Progenitor cell of endocrine pancreas (in vitro differentiated cells): ENCODE measurements at regions not wholly inside any gene's neighbourhood (a gene's known extent, or its start where the extent isn't known, plus 50 kb on each side); places are given as distances from the start of the nearest gene placed in this dataset.
"Not testable (repeated sequence)": the region's sequence is repeated elsewhere in the genome, so short reads cannot be mapped to it uniquely, and the experiment has no call there.

Experiments used
- DNase-seq: peaks from one replicate; pipeline ENCODE4 v3.0.0; 2021; ENCODE audit warnings: low spot score; ENCODE audit not compliant: unreplicated experiment
- H3K27ac Mint-ChIP-seq: 2 replicates; pipeline ENCODE4 v1.8.0; 2021; ENCODE audit warnings: mild to moderate bottlenecking, moderate library complexity, mixed read lengths
- H3K27me3 Mint-ChIP-seq: 2 replicates; pipeline ENCODE4 v1.8.0; 2021; ENCODE audit warnings: mixed read lengths
- H3K36me3 Mint-ChIP-seq: 2 replicates; pipeline ENCODE4 v1.8.0; 2022; ENCODE audit warnings: mixed read lengths; ENCODE audit not compliant: insufficient read depth
- H3K4me1 Mint-ChIP-seq: 2 replicates; pipeline ENCODE4 v1.8.0; 2021; ENCODE audit warnings: low read depth, mixed read lengths
- H3K4me3 Mint-ChIP-seq: 2 replicates; pipeline ENCODE4 v1.8.0; 2021; ENCODE audit warnings: low read depth, mild to moderate bottlenecking, moderate library complexity, mixed read lengths
- H3K9me3 Mint-ChIP-seq: 2 replicates; pipeline ENCODE4 v1.8.0; 2021; ENCODE audit warnings: low read depth, mixed read lengths
- TF ChIP-seq, protein P1 (sequence below): fragments of 200-600 bp; sonication (generic); IDR thresholded peaks from one replicate; pipeline ENCODE4 v1.5.0; 2021; ENCODE audit warnings: antibody characterized with exemption, mild to moderate bottlenecking; ENCODE audit not compliant: unreplicated experiment

DNA sequence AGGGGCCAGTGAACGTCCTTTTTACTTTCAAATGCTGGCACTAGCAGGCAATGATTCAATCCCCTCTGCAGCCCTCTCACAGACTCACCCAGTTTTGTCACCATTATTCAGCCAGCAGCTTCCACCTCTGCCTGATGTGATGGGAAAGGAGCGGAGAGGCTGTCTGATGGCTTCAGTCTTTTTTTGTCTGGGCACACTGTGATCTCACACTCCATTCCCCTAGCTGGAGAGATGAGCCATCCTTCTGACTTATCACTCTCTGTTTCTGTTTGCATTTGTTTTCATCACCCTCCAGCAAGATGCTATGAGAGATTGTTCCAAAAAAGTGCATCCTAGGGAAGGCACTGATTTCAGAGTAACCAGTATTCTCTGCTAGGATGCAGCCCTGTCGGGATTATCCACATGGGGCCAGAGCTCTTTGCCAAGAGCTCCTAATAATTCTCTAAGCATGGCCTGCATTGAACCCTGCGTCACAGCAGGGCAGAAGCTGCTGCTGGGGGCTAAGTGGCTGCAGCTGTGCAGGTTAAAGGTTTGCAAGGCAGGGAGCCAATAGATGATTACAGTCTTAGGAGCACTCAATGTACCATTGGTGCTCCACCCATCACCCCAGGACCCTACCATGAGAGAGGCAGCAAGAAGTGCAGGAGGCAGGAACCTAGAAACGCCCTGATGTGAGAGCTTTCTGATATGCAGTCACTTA is 236.1 kb upstream of the C16orf82 start:
- DNase-seq, result no peak
- Mint-ChIP-seq H3K27me3 (peaks cover 23% of the 10 kb centered on the region), H3K36me3 (no peaks in the 10 kb centered on the region), H3K4me1 (no peaks in the 10 kb centered on the region), H3K4me3 (no peak overlapping the region), H3K9me3 (peaks cover 17% of the 10 kb centered on the region), H3K27ac (no peak overlapping the region)
- TF ChIP-seq, protein P1, sequence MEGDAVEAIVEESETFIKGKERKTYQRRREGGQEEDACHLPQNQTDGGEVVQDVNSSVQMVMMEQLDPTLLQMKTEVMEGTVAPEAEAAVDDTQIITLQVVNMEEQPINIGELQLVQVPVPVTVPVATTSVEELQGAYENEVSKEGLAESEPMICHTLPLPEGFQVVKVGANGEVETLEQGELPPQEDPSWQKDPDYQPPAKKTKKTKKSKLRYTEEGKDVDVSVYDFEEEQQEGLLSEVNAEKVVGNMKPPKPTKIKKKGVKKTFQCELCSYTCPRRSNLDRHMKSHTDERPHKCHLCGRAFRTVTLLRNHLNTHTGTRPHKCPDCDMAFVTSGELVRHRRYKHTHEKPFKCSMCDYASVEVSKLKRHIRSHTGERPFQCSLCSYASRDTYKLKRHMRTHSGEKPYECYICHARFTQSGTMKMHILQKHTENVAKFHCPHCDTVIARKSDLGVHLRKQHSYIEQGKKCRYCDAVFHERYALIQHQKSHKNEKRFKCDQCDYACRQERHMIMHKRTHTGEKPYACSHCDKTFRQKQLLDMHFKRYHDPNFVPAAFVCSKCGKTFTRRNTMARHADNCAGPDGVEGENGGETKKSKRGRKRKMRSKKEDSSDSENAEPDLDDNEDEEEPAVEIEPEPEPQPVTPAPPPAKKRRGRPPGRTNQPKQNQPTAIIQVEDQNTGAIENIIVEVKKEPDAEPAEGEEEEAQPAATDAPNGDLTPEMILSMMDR, result no peak

DNA sequence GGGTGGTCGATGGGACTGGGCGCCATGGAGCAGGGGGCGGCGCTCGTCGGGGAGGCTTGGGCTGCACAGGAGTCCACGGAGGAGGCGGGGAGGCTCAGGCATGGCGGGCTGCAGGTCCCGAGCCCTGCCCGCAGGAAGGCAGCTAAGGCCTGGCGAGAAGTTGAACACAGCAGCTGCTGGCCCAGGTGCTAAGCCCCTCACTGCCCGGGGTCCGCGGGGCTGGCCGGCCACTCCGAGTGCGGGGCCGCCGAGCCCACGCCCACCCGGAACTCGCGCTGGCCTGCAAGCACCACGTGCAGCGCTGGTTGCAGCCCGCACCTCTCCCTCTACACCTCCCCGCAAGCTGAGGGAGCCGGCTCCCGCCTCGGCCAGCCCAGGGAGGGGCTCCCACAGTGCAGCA is 230.6 kb upstream of the C16orf82 start:
- not testable (repeated sequence) for H3K4me3 Mint-ChIP-seq, H3K27me3 Mint-ChIP-seq, DNase-seq, H3K4me1 Mint-ChIP-seq, H3K36me3 Mint-ChIP-seq, H3K27ac Mint-ChIP-seq
- peaks cover 21% of the 10 kb centered on the region for H3K9me3 Mint-ChIP-seq

DNA sequence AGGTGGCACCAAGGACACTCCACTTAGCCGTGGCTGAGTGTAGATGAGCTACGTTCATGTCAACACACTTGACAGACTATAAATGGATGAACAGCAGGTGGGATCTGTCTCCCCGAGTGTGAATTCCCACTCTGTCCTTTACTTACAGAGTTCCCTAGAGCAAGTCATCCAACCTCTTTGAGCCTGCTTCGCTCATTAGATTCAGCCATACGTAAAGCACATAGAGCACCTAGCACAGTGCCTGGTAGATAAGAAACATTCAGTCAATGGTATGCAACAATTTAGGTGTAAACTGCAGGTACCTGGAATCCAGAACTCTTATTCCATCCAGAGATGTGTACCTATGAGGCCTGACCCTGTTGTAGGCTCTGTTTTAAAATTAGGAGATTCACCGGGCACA is 227.8 kb upstream of the C16orf82 start:
- Mint-ChIP-seq H3K4me1 (no peaks in the 10 kb centered on the region), H3K27me3 (peaks cover 4% of the 10 kb centered on the region), H3K27ac (no peak overlapping the region), H3K36me3 (no peaks in the 10 kb centered on the region), H3K9me3 (peaks cover 10% of the 10 kb centered on the region), H3K4me3 (no peak overlapping the region)
- TF ChIP-seq, protein P1, result no peak
- DNase-seq, result no peak

DNA sequence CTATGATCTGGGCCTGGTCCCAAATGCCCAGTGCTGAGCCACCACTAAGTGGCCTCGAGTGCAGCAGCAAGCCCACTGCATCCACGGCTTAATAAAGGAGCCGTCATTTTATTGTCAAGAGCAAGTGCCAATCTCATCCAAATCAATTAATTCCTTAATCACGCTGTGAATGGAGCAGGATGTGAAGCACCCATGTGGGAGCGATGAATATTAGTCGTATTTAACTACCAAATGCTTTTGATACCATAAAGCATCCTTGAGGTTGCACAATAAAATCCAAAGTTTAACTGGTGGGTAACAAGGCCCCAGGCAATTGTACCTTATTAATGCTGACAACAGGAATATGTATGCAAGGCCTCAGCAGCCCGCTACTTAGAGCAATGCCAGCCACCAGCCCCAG is 226.0 kb upstream of the C16orf82 start:
- DNase-seq, result no peak
- H3K36me3 Mint-ChIP-seq, result no peaks in the 10 kb centered on the region
- no peak overlapping the region for H3K4me3 Mint-ChIP-seq
- TF ChIP-seq, protein P1, result no peak
- peaks cover 5% of the 10 kb centered on the region for H3K27me3 Mint-ChIP-seq
- peaks cover 4% of the 10 kb centered on the region for H3K9me3 Mint-ChIP-seq
- H3K27ac Mint-ChIP-seq, result no peak overlapping the region
- H3K4me1 Mint-ChIP-seq, result no peaks in the 10 kb centered on the region

DNA sequence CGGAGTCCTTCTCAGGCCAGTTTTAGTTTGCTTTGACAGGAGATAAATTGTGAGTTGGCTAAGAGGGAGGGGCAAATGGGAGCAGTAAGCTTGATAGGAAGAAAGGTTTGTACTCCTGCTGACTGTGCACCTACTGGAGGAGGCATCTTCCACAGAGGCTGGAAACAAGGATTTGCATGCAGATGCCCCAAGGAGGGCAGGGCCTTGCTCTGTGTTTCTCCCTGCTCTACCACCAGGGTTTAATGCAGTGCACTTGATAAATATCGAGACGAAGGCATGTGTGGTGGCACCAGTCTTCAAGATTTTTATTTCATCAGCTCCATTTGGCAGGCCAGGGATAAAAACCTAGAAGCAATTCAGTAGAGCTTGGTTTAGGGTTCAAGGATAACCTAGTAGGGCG is 210.5 kb upstream of the C16orf82 start:
- H3K4me3 Mint-ChIP-seq, result no peak overlapping the region
- H3K36me3 Mint-ChIP-seq, result no peaks in the 10 kb centered on the region
- DNase-seq, result no peak
- H3K4me1 Mint-ChIP-seq, result no peaks in the 10 kb centered on the region
- H3K27me3 Mint-ChIP-seq, result peaks cover 19% of the 10 kb centered on the region
- H3K27ac Mint-ChIP-seq, result no peak overlapping the region
- TF ChIP-seq, protein P1, result no peak
- peaks cover 12% of the 10 kb centered on the region for H3K9me3 Mint-ChIP-seq

DNA sequence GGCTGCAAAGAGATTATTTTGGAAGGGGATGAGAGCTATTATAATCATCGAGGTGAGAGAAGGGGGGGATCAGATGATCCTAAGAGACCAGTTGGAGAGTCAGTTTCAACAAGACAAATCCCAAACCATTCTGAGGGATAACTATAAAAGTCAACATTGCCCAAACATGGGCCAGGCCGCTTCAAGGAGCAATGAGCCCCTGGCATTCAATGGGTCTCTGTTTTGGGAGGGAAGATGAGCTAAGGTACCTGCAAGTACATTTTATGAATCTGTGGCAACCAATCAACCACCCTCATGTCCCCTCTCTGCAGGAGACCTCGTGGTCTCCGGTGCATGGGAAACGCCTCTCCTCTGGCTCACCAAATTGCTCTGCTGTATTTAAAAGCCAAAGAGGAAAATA is 209.9 kb upstream of the C16orf82 start:
- TF ChIP-seq, protein P1, result no peak
- Mint-ChIP-seq H3K4me1 (no peaks in the 10 kb centered on the region), H3K27me3 (peaks cover 19% of the 10 kb centered on the region), H3K4me3 (no peak overlapping the region), H3K27ac (no peak overlapping the region), H3K9me3 (peaks cover 17% of the 10 kb centered on the region), H3K36me3 (no peaks in the 10 kb centered on the region)
- DNase-seq, result no peak
